ENCODE measurements at regions not wholly inside any gene's neighbourhood (a gene's known extent, or its start where the extent isn't known, plus 50 kb on each side); places are given as distances from the start of the nearest gene placed in this dataset.
"Not testable (repeated sequence)": the region's sequence is repeated elsewhere in the genome, so short reads cannot be mapped to it uniquely, and the experiment has no call there.

DNA sequence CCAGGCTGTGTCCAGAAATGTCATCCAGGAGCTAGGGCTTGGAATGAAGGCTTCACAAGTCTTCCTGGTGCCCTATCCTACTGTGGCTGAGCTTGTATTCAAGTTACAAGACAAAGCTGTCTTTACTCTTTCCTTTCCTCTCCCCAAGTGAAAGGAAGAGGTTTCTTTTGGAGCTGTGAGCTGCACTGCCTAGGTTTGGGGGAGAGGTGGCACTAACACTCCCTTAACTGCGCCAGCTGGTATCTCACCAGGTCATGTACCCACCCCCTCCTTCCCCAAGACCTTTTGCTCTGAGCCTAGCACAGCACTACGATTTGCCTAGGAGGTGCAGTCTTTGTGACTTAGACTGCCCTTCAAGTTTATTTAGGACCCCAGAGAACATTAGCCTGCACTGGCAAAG, 2053.6 kb upstream of the PRR20A start:
- Mint-ChIP-seq H3K4me1 (no peaks in the 10 kb centered on the region), H3K27ac (no peak overlapping the region), H3K36me3 (no peaks in the 10 kb centered on the region), H3K27me3 (peaks cover 0 to 2% of the 10 kb centered on the region in 2 donors), H3K4me3 (no peak overlapping the region), H3K9me3 (peaks cover 9 to 44% (median 22%) of the 10 kb centered on the region in 5 donors)
- Histone ChIP-seq H3K4me3 (ENCODE audit: low read length) (no peak overlapping the region), H3K27ac (ENCODE audit: low read depth, low read length) (no peak overlapping the region), H3K9me3 (ENCODE audit: low read length) (no peaks in the 10 kb centered on the region), H3K36me3 (ENCODE audit: insufficient read depth, low read length) (no peaks in the 10 kb centered on the region), H3K27me3 (ENCODE audit: insufficient read depth, low read length, poor library complexity, severe bottlenecking) (no peaks in the 10 kb centered on the region), H3K4me1 (ENCODE audit: insufficient read depth, low read length) (no peaks in the 10 kb centered on the region)
- ChIA-PET POLR2A (no interaction called here), CTCF (no interaction called here)
- DNase-seq, result no peak

GRCh38 chr13:55090612-55091011, 2050.1 kb upstream of the PRR20A start:
- DNase-seq, result no peak
- Mint-ChIP-seq H3K4me3 (no peak overlapping the region), H3K36me3 (no peaks in the 10 kb centered on the region), H3K27ac (no peak overlapping the region), H3K27me3 (peaks cover 0 to 2% of the 10 kb centered on the region in 2 donors), H3K9me3 (peaks cover 5 to 44% (median 14%) of the 10 kb centered on the region in 5 donors), H3K4me1 (no peaks in the 10 kb centered on the region)
- ChIA-PET POLR2A (no interaction called here), CTCF (no interaction called here)
- Histone ChIP-seq H3K36me3 (ENCODE audit: insufficient read depth, low read length) (no peaks in the 10 kb centered on the region), H3K9me3 (ENCODE audit: low read length) (no peaks in the 10 kb centered on the region), H3K4me3 (ENCODE audit: low read length) (no peak overlapping the region), H3K27me3 (ENCODE audit: insufficient read depth, low read length, poor library complexity, severe bottlenecking) (no peaks in the 10 kb centered on the region), H3K4me1 (ENCODE audit: insufficient read depth, low read length) (no peaks in the 10 kb centered on the region), H3K27ac (ENCODE audit: low read depth, low read length) (no peak overlapping the region)

- H3K4me1 ChIP-seq (ENCODE audit: insufficient read depth, low read length), result no peaks in the 10 kb centered on the region
- Mint-ChIP-seq H3K27me3 (peaks cover 0 to 2% of the 10 kb centered on the region in 2 donors), H3K9me3 (peaks cover 5 to 44% (median 16%) of the 10 kb centered on the region in 5 donors), H3K27ac (no peak overlapping the region), H3K4me3 (no peak overlapping the region), H3K36me3 (no peaks in the 10 kb centered on the region), H3K4me1 (no peaks in the 10 kb centered on the region)
- H3K27ac ChIP-seq (ENCODE audit: low read depth, low read length), result no peak overlapping the region
- ChIA-PET CTCF (no interaction called here), POLR2A (no interaction called here)
- DNase-seq, result no peak
- H3K4me3 ChIP-seq (ENCODE audit: low read length), result no peak overlapping the region
- H3K9me3 ChIP-seq (ENCODE audit: low read length), result no peaks in the 10 kb centered on the region
- H3K36me3 ChIP-seq (ENCODE audit: insufficient read depth, low read length), result no peaks in the 10 kb centered on the region
- H3K27me3 ChIP-seq (ENCODE audit: insufficient read depth, low read length, poor library complexity, severe bottlenecking), result no peaks in the 10 kb centered on the region
Measured at GRCh38 chr13:55091172-55091571, 2049.5 kb upstream of the PRR20A start.

DNA sequence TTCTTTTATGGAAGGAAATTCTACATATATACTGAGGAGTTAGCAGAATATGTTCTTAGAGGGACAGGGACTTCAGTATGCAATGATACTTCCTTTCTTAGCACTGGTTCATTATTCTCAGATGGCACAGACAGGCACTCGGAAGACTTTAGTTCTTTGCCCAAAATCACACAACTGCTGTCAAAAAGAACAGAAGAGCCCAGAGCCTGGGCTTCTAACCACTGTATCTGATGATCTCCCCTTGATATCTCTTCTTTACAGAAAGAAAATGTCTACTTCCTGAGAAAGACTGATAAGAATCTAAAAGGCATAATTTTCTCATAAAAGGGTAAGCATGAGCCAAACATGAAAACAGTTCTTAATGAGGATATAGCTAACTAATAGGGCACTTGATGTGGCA, 2034.2 kb upstream of the PRR20A start:
- H3K27me3 Mint-ChIP-seq, result no peaks in the 10 kb centered on the region
- no peak for DNase-seq
- H3K4me3 ChIP-seq (ENCODE audit: low read length), result no peak overlapping the region
- no peaks in the 10 kb centered on the region for H3K36me3 Mint-ChIP-seq
- no peaks in the 10 kb centered on the region for H3K4me1 Mint-ChIP-seq
- H3K9me3 Mint-ChIP-seq, result peaks cover 3 to 31% (median 12%) of the 10 kb centered on the region in 5 donors
- H3K4me3 Mint-ChIP-seq, result no peak overlapping the region
- ChIA-PET POLR2A (no interaction called here), CTCF (no interaction called here)
- no peak overlapping the region for H3K27ac Mint-ChIP-seq
- H3K27me3 ChIP-seq (ENCODE audit: insufficient read depth, low read length, poor library complexity, severe bottlenecking), result no peaks in the 10 kb centered on the region
- H3K9me3 ChIP-seq (ENCODE audit: low read length), result no peaks in the 10 kb centered on the region
- H3K36me3 ChIP-seq (ENCODE audit: insufficient read depth, low read length), result no peaks in the 10 kb centered on the region
- H3K4me1 ChIP-seq (ENCODE audit: insufficient read depth, low read length), result no peaks in the 10 kb centered on the region
- H3K27ac ChIP-seq (ENCODE audit: low read depth, low read length), result no peak overlapping the region

- POLR2A ChIA-PET, result no interaction called here
- no peaks in the 10 kb centered on the region for H3K4me1 Mint-ChIP-seq
Measured at GRCh38 chr13:55120631-55121030, 2020.1 kb upstream of the PRR20A start.

GRCh38 chr13:55155046-55155445, 1985.7 kb upstream of the PRR20A start:
- H3K4me3 Mint-ChIP-seq, result no peak overlapping the region
- no peaks in the 10 kb centered on the region for H3K36me3 Mint-ChIP-seq
- peaks cover 6 to 32% (median 14%) of the 10 kb centered on the region in 5 donors for H3K9me3 Mint-ChIP-seq
- no peak overlapping the region for H3K27ac ChIP-seq (ENCODE audit: low read depth, low read length)
- H3K4me1 Mint-ChIP-seq, result no peaks in the 10 kb centered on the region
- H3K27me3 Mint-ChIP-seq, result no peaks in the 10 kb centered on the region
- H3K4me3 ChIP-seq (ENCODE audit: low read length), result no peak overlapping the region
- no peak for DNase-seq
- H3K36me3 ChIP-seq (ENCODE audit: insufficient read depth, low read length), result no peaks in the 10 kb centered on the region
- POLR2A ChIA-PET, result no interaction called here
- CTCF ChIA-PET, result no interaction called here
- H3K27me3 ChIP-seq (ENCODE audit: insufficient read depth, low read length, poor library complexity, severe bottlenecking), result no peaks in the 10 kb centered on the region
- no peaks in the 10 kb centered on the region for H3K4me1 ChIP-seq (ENCODE audit: insufficient read depth, low read length)
- H3K27ac Mint-ChIP-seq, result no peak overlapping the region
- H3K9me3 ChIP-seq (ENCODE audit: low read length), result no peaks in the 10 kb centered on the region

More at GRCh38 chr13:55120631-55121030, 2020.1 kb upstream of the PRR20A start:
- H3K36me3 Mint-ChIP-seq, result no peaks in the 10 kb centered on the region
- no peak for DNase-seq
- Histone ChIP-seq H3K9me3 (ENCODE audit: low read length) (no peaks in the 10 kb centered on the region), H3K4me1 (ENCODE audit: insufficient read depth, low read length) (no peaks in the 10 kb centered on the region), H3K27me3 (ENCODE audit: insufficient read depth, low read length, poor library complexity, severe bottlenecking) (no peaks in the 10 kb centered on the region), H3K27ac (ENCODE audit: low read depth, low read length) (no peak overlapping the region), H3K36me3 (ENCODE audit: insufficient read depth, low read length) (no peaks in the 10 kb centered on the region), H3K4me3 (ENCODE audit: low read length) (no peak overlapping the region)
- peaks cover 0 to 39% (median 5%) of the 10 kb centered on the region in 5 donors for H3K9me3 Mint-ChIP-seq
- H3K4me3 Mint-ChIP-seq, result no peak overlapping the region
- CTCF ChIA-PET, result no interaction called here
- H3K27ac Mint-ChIP-seq, result no peak overlapping the region
- H3K27me3 Mint-ChIP-seq, result no peaks in the 10 kb centered on the region

- Mint-ChIP-seq H3K9me3 (peaks cover 8 to 22% (median 17%) of the 10 kb centered on the region in 5 donors), H3K4me1 (no peaks in the 10 kb centered on the region), H3K36me3 (no peaks in the 10 kb centered on the region), H3K4me3 (no peak overlapping the region), H3K27me3 (no peaks in the 10 kb centered on the region), H3K27ac (no peak overlapping the region)
- H3K4me1 ChIP-seq (ENCODE audit: insufficient read depth, low read length), result no peaks in the 10 kb centered on the region
- ChIA-PET CTCF (no interaction called here), POLR2A (no interaction called here)
- no peak overlapping the region for H3K4me3 ChIP-seq (ENCODE audit: low read length)
- no peak for DNase-seq
- H3K27ac ChIP-seq (ENCODE audit: low read depth, low read length), result no peak overlapping the region
- no peaks in the 10 kb centered on the region for H3K27me3 ChIP-seq (ENCODE audit: insufficient read depth, low read length, poor library complexity, severe bottlenecking)
- no peaks in the 10 kb centered on the region for H3K36me3 ChIP-seq (ENCODE audit: insufficient read depth, low read length)
- no peaks in the 10 kb centered on the region for H3K9me3 ChIP-seq (ENCODE audit: low read length)
Measured at GRCh38 chr13:55159765-55160164, 1981.0 kb upstream of the PRR20A start.

- no peaks in the 10 kb centered on the region for H3K4me1 ChIP-seq (ENCODE audit: insufficient read depth, low read length)
- no peak overlapping the region for H3K27ac ChIP-seq (ENCODE audit: low read depth, low read length)
- H3K9me3 ChIP-seq (ENCODE audit: low read length), result no peaks in the 10 kb centered on the region
- no peaks in the 10 kb centered on the region for H3K36me3 Mint-ChIP-seq
- H3K4me1 Mint-ChIP-seq, result no peaks in the 10 kb centered on the region
- no peaks in the 10 kb centered on the region for H3K27me3 ChIP-seq (ENCODE audit: insufficient read depth, low read length, poor library complexity, severe bottlenecking)
- POLR2A ChIA-PET, result no interaction called here
- no peak overlapping the region for H3K4me3 ChIP-seq (ENCODE audit: low read length)
- no peak overlapping the region for H3K27ac Mint-ChIP-seq
- no peaks in the 10 kb centered on the region for H3K36me3 ChIP-seq (ENCODE audit: insufficient read depth, low read length)
- no peak for DNase-seq
- no peaks in the 10 kb centered on the region for H3K27me3 Mint-ChIP-seq
- H3K4me3 Mint-ChIP-seq, result no peak overlapping the region
- H3K9me3 Mint-ChIP-seq, result peaks cover 5 to 20% (median 13%) of the 10 kb centered on the region in 5 donors
- CTCF ChIA-PET, result no interaction called here
Measured at GRCh38 chr13:55160867-55161266, 1979.9 kb upstream of the PRR20A start.

DNA sequence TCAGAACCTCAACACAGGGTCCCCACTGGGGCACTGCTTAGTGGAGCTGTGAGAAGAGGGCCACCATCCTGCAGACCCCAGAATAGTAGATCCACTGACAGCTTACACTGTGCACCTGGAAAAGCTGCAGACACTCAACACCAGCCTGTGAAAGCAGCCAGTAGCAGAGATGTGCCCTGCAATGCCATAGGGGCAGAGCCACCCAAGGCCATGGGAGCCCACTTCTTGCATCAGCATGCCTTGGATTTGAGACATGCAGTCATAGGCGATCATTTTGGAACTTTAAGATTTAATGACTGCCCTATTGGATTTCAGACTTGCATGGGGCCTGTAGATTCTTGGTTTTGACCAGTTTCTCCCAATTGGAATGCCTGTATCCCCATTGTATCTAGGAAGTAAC, 1962.1 kb upstream of the PRR20A start:
- not testable (repeated sequence) for H3K27ac ChIP-seq (ENCODE audit: low read depth, low read length); H3K36me3 Mint-ChIP-seq

More for the DNA sequence above, 1962.1 kb upstream of the PRR20A start:
- H3K4me1 ChIP-seq (ENCODE audit: insufficient read depth, low read length); H3K4me3 Mint-ChIP-seq; H3K27ac Mint-ChIP-seq; CTCF ChIA-PET; H3K4me3 ChIP-seq (ENCODE audit: low read length); POLR2A ChIA-PET; H3K36me3 ChIP-seq (ENCODE audit: insufficient read depth, low read length); H3K27me3 ChIP-seq (ENCODE audit: insufficient read depth, low read length, poor library complexity, severe bottlenecking); DNase-seq; H3K9me3 ChIP-seq (ENCODE audit: low read length); H3K27me3 Mint-ChIP-seq; H3K4me1 Mint-ChIP-seq: not testable (repeated sequence)
- peaks cover 12 to 25% (median 18%) of the 10 kb centered on the region in 5 donors for H3K9me3 Mint-ChIP-seq

Data from CD8-positive, alpha-beta memory T cell (primary cell).